HFFc6 (cell line): ENCODE measurements at regions not wholly inside any gene's neighbourhood (a gene's known extent, or its start where the extent isn't known, plus 50 kb on each side); places are given as distances from the start of the nearest gene placed in this dataset.

ENCODE experiments used
- DNase-seq: peaks from one replicate; pipeline ENCODE4 v3.0.0-alpha.2; 2018
- H3K27ac Mint-ChIP-seq: 2 replicates; pipeline ENCODE4 v1.8.0; 2020; ENCODE audit warnings: mild to moderate bottlenecking, mixed read lengths
- H3K27me3 Mint-ChIP-seq: 2 replicates; pipeline ENCODE4 v1.8.0; 2021; ENCODE audit warnings: mild to moderate bottlenecking, moderate library complexity, mixed read lengths; ENCODE audit not compliant: insufficient read depth
- H3K36me3 Mint-ChIP-seq: 2 replicates; pipeline ENCODE4 v1.8.0; 2021; ENCODE audit warnings: low read depth, mixed read lengths
- H3K4me1 Mint-ChIP-seq: 2 replicates; pipeline ENCODE4 v1.8.0; 2020; ENCODE audit warnings: low read depth, mixed read lengths
- H3K4me3 Mint-ChIP-seq: 2 replicates; pipeline ENCODE4 v1.8.0; 2020; ENCODE audit warnings: mild to moderate bottlenecking, moderate library complexity, mixed read lengths
- H3K9me3 Mint-ChIP-seq: 2 replicates; pipeline ENCODE4 v1.8.0; 2020; ENCODE audit warnings: mild to moderate bottlenecking, mixed read lengths
- CTCF ChIP-seq: fragments of 200-600 bp; sonication (generic); IDR thresholded peaks from 2 replicates; pipeline ENCODE4 v1.5.0; 2021; ENCODE audit warnings: antibody characterized with exemption, mild to moderate bottlenecking

GRCh38 chr4:62571494-62571893 is 1371.4 kb downstream of the ADGRL3 start:
- no peak overlapping the region for H3K27ac Mint-ChIP-seq
- no peaks in the 10 kb centered on the region for H3K36me3 Mint-ChIP-seq
- no peak overlapping the region for H3K4me3 Mint-ChIP-seq
- no peaks in the 10 kb centered on the region; the same call in 1 of the 2 replicates for H3K27me3 Mint-ChIP-seq
- H3K9me3 Mint-ChIP-seq = peaks cover 25% of the 10 kb centered on the region
- no peaks in the 10 kb centered on the region for H3K4me1 Mint-ChIP-seq
- DNase-seq = no peak
- TF ChIP-seq CTCF = no peak

- no peak for TF ChIP-seq CTCF
- no peaks in the 10 kb centered on the region for H3K4me1 Mint-ChIP-seq
- H3K27ac Mint-ChIP-seq = no peak overlapping the region
- DNase-seq = no peak
- no peak overlapping the region for H3K4me3 Mint-ChIP-seq
- no peaks in the 10 kb centered on the region for H3K27me3 Mint-ChIP-seq
- no peaks in the 10 kb centered on the region for H3K36me3 Mint-ChIP-seq
- peaks cover 30% of the 10 kb centered on the region for H3K9me3 Mint-ChIP-seq
Measured at GRCh38 chr4:62560858-62561257, 1360.7 kb downstream of the ADGRL3 start.

DNA sequence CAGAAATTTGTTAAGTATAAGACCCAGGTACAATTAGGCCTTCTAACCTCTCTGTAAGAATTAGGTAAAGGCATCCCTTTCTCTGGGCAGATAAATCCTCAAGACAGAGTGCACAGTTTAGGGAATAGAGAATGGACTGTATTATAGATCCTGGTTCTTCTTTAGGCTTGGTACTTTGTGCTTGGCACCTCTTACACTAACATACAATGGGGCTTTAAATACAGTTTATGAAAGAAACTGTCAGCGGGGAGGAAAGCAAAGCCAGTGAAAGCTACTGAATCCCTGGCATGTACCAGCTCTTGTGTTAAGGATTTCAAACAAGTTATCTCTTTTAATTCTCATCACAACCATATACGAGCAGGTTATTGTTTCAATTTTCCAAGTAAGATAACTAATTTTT is 1350.0 kb downstream of the ADGRL3 start:
- Mint-ChIP-seq H3K4me1 (no peaks in the 10 kb centered on the region), H3K27ac (no peak overlapping the region)

DNA sequence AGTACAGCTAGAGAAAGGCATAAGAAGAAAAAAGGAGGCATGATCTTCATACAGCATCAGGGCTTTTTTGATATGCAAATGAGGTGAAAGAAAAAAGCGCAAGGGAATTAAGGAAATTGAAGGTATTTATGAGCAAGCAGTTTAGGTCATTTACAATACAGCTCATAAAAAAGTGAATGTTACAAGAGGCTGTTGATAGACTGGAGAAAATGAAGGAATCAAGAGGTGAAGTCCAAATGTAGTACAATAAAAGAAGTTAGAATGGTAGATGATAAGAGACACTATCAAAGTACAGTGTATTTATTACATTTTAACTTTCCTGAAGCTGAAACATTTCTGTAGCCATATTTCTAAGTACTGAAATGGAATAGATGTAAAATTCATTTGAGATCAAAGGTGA is 1349.5 kb downstream of the ADGRL3 start:
- H3K4me1 Mint-ChIP-seq = no peaks in the 10 kb centered on the region
- no peak overlapping the region for H3K4me3 Mint-ChIP-seq
- peaks cover 43% of the 10 kb centered on the region for H3K9me3 Mint-ChIP-seq
- no peaks in the 10 kb centered on the region for H3K36me3 Mint-ChIP-seq
- DNase-seq = no peak
- no peak overlapping the region for H3K27ac Mint-ChIP-seq
- no peaks in the 10 kb centered on the region for H3K27me3 Mint-ChIP-seq
- no peak for TF ChIP-seq CTCF

More for the DNA sequence above, 1350.0 kb downstream of the ADGRL3 start:
- DNase-seq = no peak
- TF ChIP-seq CTCF = no peak
- Mint-ChIP-seq H3K27me3 (no peaks in the 10 kb centered on the region), H3K36me3 (no peaks in the 10 kb centered on the region), H3K4me3 (no peak overlapping the region), H3K9me3 (peaks cover 40% of the 10 kb centered on the region)

GRCh38 chr4:62548765-62549164 is 1348.6 kb downstream of the ADGRL3 start:
- no peaks in the 10 kb centered on the region for H3K36me3 Mint-ChIP-seq
- H3K27ac Mint-ChIP-seq = no peak overlapping the region
- H3K4me3 Mint-ChIP-seq = no peak overlapping the region
- peaks cover 44% of the 10 kb centered on the region for H3K9me3 Mint-ChIP-seq
- no peak for TF ChIP-seq CTCF
- no peaks in the 10 kb centered on the region for H3K4me1 Mint-ChIP-seq
- no peak for DNase-seq
- no peaks in the 10 kb centered on the region for H3K27me3 Mint-ChIP-seq

- Mint-ChIP-seq H3K9me3 (peaks cover 42% of the 10 kb centered on the region), H3K27me3 (no peaks in the 10 kb centered on the region), H3K36me3 (no peaks in the 10 kb centered on the region), H3K4me1 (no peaks in the 10 kb centered on the region), H3K27ac (no peak overlapping the region), H3K4me3 (no peak overlapping the region)
- DNase-seq = no peak
- no peak for TF ChIP-seq CTCF
Measured at GRCh38 chr4:62548108-62548524, 1348.0 kb downstream of the ADGRL3 start.
